Stomach (tissue), 8 donors: ENCODE measurements at regions not wholly inside any gene's neighbourhood (a gene's known extent, or its start where the extent isn't known, plus 50 kb on each side); places are given as distances from the start of the nearest gene placed in this dataset.

Experiments used
- DNase-seq, 2 donors: peaks; one replicate each; pipeline versions ENCODE4 v3.0.0 to v3.0.0-alpha.2; 2013 to 2019
- H3K27ac ChIP-seq, 5 donors: fragments of 200-600 bp in 4 of 5; sonication (generic) in 4 of 5; one replicate each; pipeline ENCODE4 v1.5.1; 2013 to 2019; ENCODE audit warnings: mild to moderate bottlenecking in 1 of 5, moderate library complexity in 1 of 5
- H3K27me3 ChIP-seq, 3 donors: fragments of 200-600 bp; sonication (generic); one replicate each; pipeline ENCODE4 v1.5.1; 2017 to 2019; ENCODE audit warnings: mixed run types in 1 of 3
- H3K36me3 ChIP-seq, 4 donors: fragments of 200-600 bp; sonication (generic); 1 replicate in 3 of 4; 2 replicates in 1 of 4; pipeline ENCODE4 v1.5.1; 2016 to 2019
- H3K4me1 ChIP-seq, 4 donors: fragments of 200-600 bp; sonication (generic); one replicate each; pipeline ENCODE4 v1.5.1; 2016 to 2019
- H3K4me3 ChIP-seq, 4 donors: fragments of 200-600 bp; sonication (generic) in 3 of 4; one replicate each; pipeline ENCODE4 v1.5.1; 2016 to 2019; ENCODE audit warnings: mild to moderate bottlenecking in 1 of 4
- H3K9me3 ChIP-seq, 4 donors: fragments of 200-600 bp; sonication (generic); one replicate each; pipeline ENCODE4 v1.5.1; 2016 to 2019
- EP300 ChIP-seq: sonication (generic); formaldehyde crosslinking; IDR thresholded peaks from one replicate; pipeline ENCODE4 v1.6.1; 2017; ENCODE audit warnings: antibody characterized with exemption
- POLR2A ChIP-seq, 4 donors: fragments of 450-650 bp; IDR thresholded peaks; one replicate each; pipeline ENCODE4 v1.6.1; 2016; ENCODE audit warnings: antibody characterized with exemption in 4 of 4, control low read depth in 2 of 4, mild to moderate bottlenecking in 1 of 4, moderate library complexity in 1 of 4
- POLR2AphosphoS5 ChIP-seq, 3 donors: sonication (generic); formaldehyde crosslinking; IDR thresholded peaks; one replicate each; pipeline ENCODE4 v1.6.1; 2016; ENCODE audit warnings: antibody characterized with exemption in 3 of 3
- WGBS, 5 donors: extraction: QIAGEN DNeasy Blood & Tissue Kit in 3 of 5; methylation state at CpG; one replicate each; pipeline versions ENCODE4 v1.1.5 to v1.1.7; 2013 to 2018; 5-methylcytosine and 5-hydroxymethylcytosine counted together
- intact Hi-C: fragments of 100-400 bp; cut with DNase I; formaldehyde crosslinking; loops from one replicate; pipeline ENCODE4 v1.15.1; 2023; ENCODE audit warnings: low total_unique reads
- TF ChIP-seq, protein P1 (sequence below), 7 experiments: fragments of 450-650 bp in 4 of 7; fragments of 200-600 bp in 3 of 7; sonication (generic) in 3 of 7; IDR thresholded peaks; one replicate each; pipeline ENCODE4 v1.5.1; 2016 to 2019; ENCODE audit warnings: antibody characterized with exemption in 7 of 7, control low read depth in 2 of 7, mild to moderate bottlenecking in 1 of 7
- donor health status: healthy with polysubstance abuse.
- donor health status: Bipolar disorder and iron deficiency.
- donor health status: healthy.

DNA sequence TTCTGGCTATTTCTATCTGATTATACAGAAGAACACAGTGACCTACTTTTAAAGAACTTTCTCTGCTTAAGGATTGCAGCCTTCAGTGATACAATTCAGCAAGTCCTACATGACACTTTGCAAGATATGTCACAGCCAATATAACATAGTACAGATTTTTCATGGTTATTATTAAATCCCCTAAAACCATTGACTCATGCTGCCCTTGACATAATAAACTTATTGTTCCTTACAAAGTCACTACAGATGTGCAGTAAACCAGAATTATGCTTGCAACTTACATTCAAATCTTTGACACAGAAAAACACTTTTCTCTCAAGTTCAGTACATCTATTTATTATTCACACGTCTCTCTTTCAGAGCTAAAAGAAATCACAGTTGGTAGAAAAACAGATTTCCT lies 1136.3 kb upstream of the ACO1 start:
- TF ChIP-seq EP300 (no peak), POLR2AphosphoS5 (IDR thresholded peaks at IDR 0.05) (no peak), POLR2A (IDR thresholded peaks at IDR 0.05) (no peak)
- TF ChIP-seq, protein P1, sequence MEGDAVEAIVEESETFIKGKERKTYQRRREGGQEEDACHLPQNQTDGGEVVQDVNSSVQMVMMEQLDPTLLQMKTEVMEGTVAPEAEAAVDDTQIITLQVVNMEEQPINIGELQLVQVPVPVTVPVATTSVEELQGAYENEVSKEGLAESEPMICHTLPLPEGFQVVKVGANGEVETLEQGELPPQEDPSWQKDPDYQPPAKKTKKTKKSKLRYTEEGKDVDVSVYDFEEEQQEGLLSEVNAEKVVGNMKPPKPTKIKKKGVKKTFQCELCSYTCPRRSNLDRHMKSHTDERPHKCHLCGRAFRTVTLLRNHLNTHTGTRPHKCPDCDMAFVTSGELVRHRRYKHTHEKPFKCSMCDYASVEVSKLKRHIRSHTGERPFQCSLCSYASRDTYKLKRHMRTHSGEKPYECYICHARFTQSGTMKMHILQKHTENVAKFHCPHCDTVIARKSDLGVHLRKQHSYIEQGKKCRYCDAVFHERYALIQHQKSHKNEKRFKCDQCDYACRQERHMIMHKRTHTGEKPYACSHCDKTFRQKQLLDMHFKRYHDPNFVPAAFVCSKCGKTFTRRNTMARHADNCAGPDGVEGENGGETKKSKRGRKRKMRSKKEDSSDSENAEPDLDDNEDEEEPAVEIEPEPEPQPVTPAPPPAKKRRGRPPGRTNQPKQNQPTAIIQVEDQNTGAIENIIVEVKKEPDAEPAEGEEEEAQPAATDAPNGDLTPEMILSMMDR (IDR thresholded peaks at IDR 0.05): no peak
- no peak for DNase-seq
- Histone ChIP-seq H3K9me3 (no peaks in the 10 kb centered on the region), H3K4me3 (no peak overlapping the region), H3K36me3 (no peaks in the 10 kb centered on the region), H3K27ac (no peak overlapping the region), H3K27me3 (no peaks in the 10 kb centered on the region), H3K4me1 (no peaks in the 10 kb centered on the region)
- WGBS, 5 donors: 25 to 93% (median 82%) methylated on average over 1 of the region's 1 CpG
- intact Hi-C loops: no loop called here

DNA sequence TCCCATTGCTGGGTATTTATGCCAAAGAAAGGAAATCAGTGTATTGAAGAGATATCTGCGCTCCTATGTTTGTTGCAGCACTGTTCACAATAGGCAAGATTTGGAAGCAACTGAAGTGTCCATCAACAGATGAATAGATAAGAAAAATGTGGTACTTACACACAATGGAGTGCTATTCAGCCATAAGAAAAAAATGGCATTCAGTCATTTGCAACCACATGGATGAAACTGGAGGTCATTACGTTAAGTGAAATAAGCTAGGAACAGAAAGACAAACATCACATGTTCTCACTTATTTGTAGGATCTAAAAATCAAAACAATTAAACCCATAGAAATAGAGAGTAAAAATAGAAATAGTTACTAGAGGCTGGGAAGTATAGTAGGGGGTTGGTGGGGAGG lies 1133.1 kb upstream of the ACO1 start:
- Histone ChIP-seq H3K27ac (no peak overlapping the region), H3K4me1 (no peaks in the 10 kb centered on the region), H3K36me3 (no peaks in the 10 kb centered on the region), H3K27me3 (no peaks in the 10 kb centered on the region), H3K4me3 (no peak overlapping the region), H3K9me3 (peaks cover 0 to 14% (median 5%) of the 10 kb centered on the region in 4 donors)
- intact Hi-C loops: no loop called here
- WGBS, 5 donors: 89 to 97% (median 95%) methylated on average over 2 of the region's 2 CpGs
- no peak for DNase-seq
- TF ChIP-seq EP300: no peak
- TF ChIP-seq POLR2AphosphoS5 (IDR thresholded peaks at IDR 0.05): no peak
- TF ChIP-seq, protein P1 (IDR thresholded peaks at IDR 0.05): no peak
- no peak for TF ChIP-seq POLR2A (IDR thresholded peaks at IDR 0.05)

DNA sequence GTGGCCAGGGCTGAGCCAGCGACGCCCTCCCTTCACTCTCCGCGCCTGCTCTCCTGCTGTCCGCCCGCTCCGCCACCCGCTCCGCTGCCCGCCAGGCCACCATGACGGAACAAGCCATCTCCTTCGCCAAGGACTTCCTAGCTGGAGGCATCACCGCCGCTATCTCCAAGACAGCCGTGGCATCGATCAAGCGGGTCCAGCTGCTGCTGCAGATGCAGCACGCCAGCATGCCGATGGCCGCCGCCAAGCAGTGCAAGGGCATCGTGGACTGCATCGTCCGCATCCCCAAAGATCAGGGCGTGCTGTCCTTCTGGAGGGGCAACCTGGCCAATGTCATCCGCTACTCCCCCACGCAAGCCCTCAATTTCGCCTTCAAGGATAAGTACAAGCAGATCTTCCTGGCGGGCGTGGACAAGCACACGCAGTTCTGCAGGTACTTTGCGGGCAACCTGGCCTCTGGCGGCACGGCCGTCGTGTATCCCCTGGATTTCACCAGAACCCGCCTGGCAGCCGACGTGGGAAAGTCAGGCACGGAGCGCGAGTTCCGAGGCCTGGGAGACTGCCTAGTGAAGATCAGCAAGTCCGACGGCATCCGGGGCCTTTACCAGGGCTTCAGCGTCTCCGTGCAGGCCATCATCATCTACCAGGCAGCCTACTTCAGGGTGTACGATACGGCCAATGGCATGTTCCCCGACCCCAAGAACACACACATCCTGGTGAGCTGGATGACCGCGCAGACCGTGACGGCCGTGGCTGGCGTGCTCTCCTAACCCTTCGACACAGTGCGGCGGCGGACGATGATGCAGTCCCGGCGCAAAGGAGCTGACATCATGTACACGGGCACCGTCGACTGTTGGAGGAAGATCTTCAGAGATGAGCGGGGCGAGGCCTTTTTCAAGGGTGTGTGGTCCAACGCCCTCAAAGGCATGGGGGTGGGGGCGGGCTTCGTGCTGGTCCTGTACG lies 1130.4 kb upstream of the ACO1 start:
- intact Hi-C loops: no loop called here
- WGBS, 5 donors: 96 to 98% (median 96%) methylated on average over 54 to 73 of the region's 73 CpGs
- no peaks in the 10 kb centered on the region for H3K4me1 ChIP-seq

DNA sequence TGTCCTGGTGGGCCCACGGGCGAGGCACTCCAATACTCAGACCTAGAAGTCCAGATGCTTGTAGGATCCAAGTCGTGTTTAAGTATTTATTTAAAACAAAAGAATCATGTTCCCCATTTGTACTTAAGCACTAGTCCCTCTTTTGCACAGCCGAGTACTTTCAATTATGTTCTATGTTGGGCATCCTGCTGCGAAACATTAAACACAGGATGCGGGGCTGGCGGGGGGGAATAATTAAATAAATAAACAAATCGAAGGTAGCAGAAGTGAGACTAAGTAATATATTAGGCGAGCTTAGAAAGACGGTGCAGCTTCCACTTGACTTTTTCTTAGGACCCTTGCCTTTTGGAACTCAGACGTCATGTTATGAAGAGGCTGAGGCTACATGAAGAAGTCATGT lies 1129.2 kb upstream of the ACO1 start:
- Histone ChIP-seq H3K4me3 (no peak overlapping the region), H3K9me3 (peaks cover 0 to 14% (median 5%) of the 10 kb centered on the region in 4 donors), H3K27me3 (no peaks in the 10 kb centered on the region), H3K4me1 (no peaks in the 10 kb centered on the region), H3K36me3 (no peaks in the 10 kb centered on the region), H3K27ac (no peak overlapping the region)
- DNase-seq: no peak
- intact Hi-C loops: no loop called here
- TF ChIP-seq, protein P1 (IDR thresholded peaks at IDR 0.05): no peak
- no peak for TF ChIP-seq POLR2A (IDR thresholded peaks at IDR 0.05)
- no peak for TF ChIP-seq POLR2AphosphoS5 (IDR thresholded peaks at IDR 0.05)
- no peak for TF ChIP-seq EP300
- 73 to 79% (median 77%) methylated on average over 11 of the region's 11 CpGs for WGBS, 5 donors

More for the DNA sequence above, 1130.4 kb upstream of the ACO1 start:
- no peaks in the 10 kb centered on the region for H3K27me3 ChIP-seq
- peaks cover 0 to 14% (median 5%) of the 10 kb centered on the region in 4 donors for H3K9me3 ChIP-seq
- DNase-seq: no peak
- H3K36me3 ChIP-seq: no peaks in the 10 kb centered on the region
- no peak overlapping the region for H3K27ac ChIP-seq
- H3K4me3 ChIP-seq: no peak overlapping the region
- TF ChIP-seq POLR2AphosphoS5 (IDR thresholded peaks at IDR 0.05): no peak
- TF ChIP-seq, protein P1 (IDR thresholded peaks at IDR 0.05): no peak
- no peak for TF ChIP-seq POLR2A (IDR thresholded peaks at IDR 0.05)
- TF ChIP-seq EP300: no peak
